Activated CD8-positive, alpha-beta T cell treated with anti-CD3 and anti-CD28 coated beads for 36 hours (primary cell): ENCODE measurements at regions not wholly inside any gene's neighbourhood (a gene's known extent, or its start where the extent isn't known, plus 50 kb on each side); places are given as distances from the start of the nearest gene placed in this dataset.

ENCODE experiments used
- ATAC-seq: fragments of 200-7000 bp; cut with Tn5 transposase; one replicate; pipeline ENCODE4 v1.10.0; 2021; ENCODE audit warnings: mild to moderate bottlenecking, moderate library complexity
- CTCF ChIA-PET: fragments of 350-600 bp; sonication (Branson Sonifier 250); formaldehyde crosslinking; loops from one replicate; lab custom pipeline; 2021; ENCODE audit warnings: antibody characterized with exemption; lab: Charles Lee
- POLR2A ChIA-PET: fragments of 350-600 bp; sonication (Branson Sonifier 250); formaldehyde crosslinking; loops from one replicate; lab custom pipeline; 2021; ENCODE audit warnings: antibody characterized with exemption; lab: Charles Lee
- DNase-seq: peaks from one replicate; pipeline ENCODE4 v3.0.0-alpha.2; 2020
- H3K27ac Mint-ChIP-seq: one replicate; pipeline ENCODE4 v1.8.0; 2021; ENCODE audit warnings: mild to moderate bottlenecking, mixed read lengths
- H3K27me3 Mint-ChIP-seq: one replicate; pipeline ENCODE4 v1.8.0; 2021; ENCODE audit warnings: mixed read lengths
- H3K36me3 Mint-ChIP-seq: one replicate; pipeline ENCODE4 v1.8.0; 2021; ENCODE audit warnings: low read depth, mixed read lengths
- H3K4me1 Mint-ChIP-seq: one replicate; pipeline ENCODE4 v1.8.0; 2021; ENCODE audit warnings: low read depth, mixed read lengths
- H3K4me3 Mint-ChIP-seq: one replicate; pipeline ENCODE4 v1.8.0; 2021; ENCODE audit warnings: mild to moderate bottlenecking, moderate library complexity, mixed read lengths
- H3K9me3 Mint-ChIP-seq: one replicate; pipeline ENCODE4 v1.8.0; 2021; ENCODE audit warnings: mixed read lengths
- intact Hi-C: fragments of 100-400 bp; cut with micrococcal nuclease; formaldehyde crosslinking; loops from one replicate; pipeline ENCODE4 v1.10.0; 2022
- TF ChIP-seq, protein P1 (sequence below): fragments of 200-600 bp; IDR thresholded peaks from one replicate; pipeline ENCODE4 v1.8.0; 2022; ENCODE audit warnings: antibody characterized with exemption, mild to moderate bottlenecking

DNA sequence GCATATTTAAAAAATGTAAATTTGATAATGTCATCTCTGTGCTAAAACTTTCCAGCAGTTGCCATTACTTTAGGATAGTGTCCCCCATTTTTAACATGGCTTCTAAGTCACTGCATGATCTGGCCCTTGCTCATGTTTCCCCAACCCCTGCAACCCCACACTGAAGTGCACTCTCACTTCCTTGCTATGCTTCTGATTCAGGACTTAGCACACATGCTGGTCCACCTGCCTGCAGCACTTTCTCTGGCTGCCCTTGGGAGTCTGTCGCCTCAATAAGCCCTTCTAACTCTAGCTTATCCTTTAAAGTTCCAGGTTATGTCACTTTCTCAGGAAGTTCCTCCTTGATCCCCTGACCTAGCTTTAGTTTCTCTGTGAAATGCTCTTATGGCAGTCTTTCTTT is 241.0 kb downstream of the POSTN start:
- H3K4me1 Mint-ChIP-seq = no peaks in the 10 kb centered on the region
- POLR2A ChIA-PET = no interaction called here
- no peaks in the 10 kb centered on the region for H3K9me3 Mint-ChIP-seq
- no peak overlapping the region for H3K4me3 Mint-ChIP-seq
- CTCF ChIA-PET = no interaction called here
- intact Hi-C loops = no loop called here
- no peak overlapping the region for H3K27ac Mint-ChIP-seq
- DNase-seq = no peak
- no peak for ATAC-seq
- TF ChIP-seq, protein P1, sequence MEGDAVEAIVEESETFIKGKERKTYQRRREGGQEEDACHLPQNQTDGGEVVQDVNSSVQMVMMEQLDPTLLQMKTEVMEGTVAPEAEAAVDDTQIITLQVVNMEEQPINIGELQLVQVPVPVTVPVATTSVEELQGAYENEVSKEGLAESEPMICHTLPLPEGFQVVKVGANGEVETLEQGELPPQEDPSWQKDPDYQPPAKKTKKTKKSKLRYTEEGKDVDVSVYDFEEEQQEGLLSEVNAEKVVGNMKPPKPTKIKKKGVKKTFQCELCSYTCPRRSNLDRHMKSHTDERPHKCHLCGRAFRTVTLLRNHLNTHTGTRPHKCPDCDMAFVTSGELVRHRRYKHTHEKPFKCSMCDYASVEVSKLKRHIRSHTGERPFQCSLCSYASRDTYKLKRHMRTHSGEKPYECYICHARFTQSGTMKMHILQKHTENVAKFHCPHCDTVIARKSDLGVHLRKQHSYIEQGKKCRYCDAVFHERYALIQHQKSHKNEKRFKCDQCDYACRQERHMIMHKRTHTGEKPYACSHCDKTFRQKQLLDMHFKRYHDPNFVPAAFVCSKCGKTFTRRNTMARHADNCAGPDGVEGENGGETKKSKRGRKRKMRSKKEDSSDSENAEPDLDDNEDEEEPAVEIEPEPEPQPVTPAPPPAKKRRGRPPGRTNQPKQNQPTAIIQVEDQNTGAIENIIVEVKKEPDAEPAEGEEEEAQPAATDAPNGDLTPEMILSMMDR = no peak
- no peaks in the 10 kb centered on the region for H3K36me3 Mint-ChIP-seq
- H3K27me3 Mint-ChIP-seq = no peaks in the 10 kb centered on the region

GRCh38 chr13:37353911-37354310 is 244.7 kb downstream of the POSTN start:
- Mint-ChIP-seq H3K4me1 (no peaks in the 10 kb centered on the region), H3K9me3 (peaks cover 2% of the 10 kb centered on the region), H3K27ac (no peak overlapping the region), H3K36me3 (no peaks in the 10 kb centered on the region), H3K27me3 (no peaks in the 10 kb centered on the region), H3K4me3 (no peak overlapping the region)
- TF ChIP-seq, protein P1 = no peak
- intact Hi-C loops = no loop called here
- ATAC-seq (no peak), DNase-seq (no peak)
- ChIA-PET CTCF (no interaction called here), POLR2A (no interaction called here)

- H3K36me3 Mint-ChIP-seq = no peaks in the 10 kb centered on the region
- no peaks in the 10 kb centered on the region for H3K27me3 Mint-ChIP-seq
- no peak overlapping the region for H3K27ac Mint-ChIP-seq
- H3K4me3 Mint-ChIP-seq = no peak overlapping the region
- peaks cover 2% of the 10 kb centered on the region for H3K9me3 Mint-ChIP-seq
- intact Hi-C loops = no loop called here
- TF ChIP-seq, protein P1 = no peak
- POLR2A ChIA-PET = no interaction called here
- no peak for ATAC-seq
- no peak for DNase-seq
- CTCF ChIA-PET = no interaction called here
- no peaks in the 10 kb centered on the region for H3K4me1 Mint-ChIP-seq
Observed at GRCh38 chr13:37351211-37351610, 245.7 kb upstream of the CSNK1A1L start.

- intact Hi-C loops = no loop called here
- H3K27ac Mint-ChIP-seq = no peak overlapping the region
- POLR2A ChIA-PET = no interaction called here
- no peaks in the 10 kb centered on the region for H3K4me1 Mint-ChIP-seq
- H3K27me3 Mint-ChIP-seq = no peaks in the 10 kb centered on the region
- CTCF ChIA-PET = no interaction called here
- no peak for ATAC-seq
- H3K9me3 Mint-ChIP-seq = peaks cover 2% of the 10 kb centered on the region
- no peaks in the 10 kb centered on the region for H3K36me3 Mint-ChIP-seq
- TF ChIP-seq, protein P1 = no peak
- no peak overlapping the region for H3K4me3 Mint-ChIP-seq
- no peak for DNase-seq
Observed at GRCh38 chr13:37349916-37350315, 244.5 kb upstream of the CSNK1A1L start.

DNA sequence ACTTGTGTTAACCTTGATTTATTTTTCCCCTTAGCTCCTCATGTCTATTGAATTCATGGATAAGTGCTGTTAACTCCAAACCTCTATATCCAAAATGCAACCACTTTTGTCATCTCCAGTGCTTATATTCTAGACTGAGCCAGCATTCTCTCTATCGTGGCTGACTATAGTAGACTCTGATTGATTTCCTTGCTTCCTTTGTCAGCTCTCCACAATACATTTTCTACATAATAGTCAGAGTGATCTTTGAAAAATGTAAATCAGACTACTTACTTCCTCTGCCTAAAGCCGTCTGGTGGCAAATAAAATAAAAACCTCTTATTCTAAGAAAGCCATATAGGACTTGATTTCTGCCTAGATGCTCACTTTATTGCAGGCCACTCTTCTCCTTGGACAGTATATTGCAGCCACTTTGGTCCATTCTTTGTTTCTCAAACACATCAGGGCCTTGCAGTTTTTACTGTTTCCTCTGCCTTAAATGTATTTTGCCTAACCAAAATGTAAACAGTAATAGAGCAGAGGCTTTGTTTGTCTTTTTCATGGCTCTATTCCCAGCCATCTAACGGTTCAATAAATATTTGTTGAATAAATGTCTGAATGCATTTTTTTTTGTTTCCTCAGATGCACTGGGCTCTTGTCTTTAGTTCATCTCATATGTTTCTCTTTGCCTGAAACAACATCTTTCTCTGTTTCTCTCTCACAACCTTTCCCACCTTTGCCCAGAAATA is 243.6 kb upstream of the CSNK1A1L start:
- Mint-ChIP-seq H3K27ac (no peak overlapping the region), H3K9me3 (peaks cover 2% of the 10 kb centered on the region), H3K27me3 (no peaks in the 10 kb centered on the region), H3K4me3 (no peak overlapping the region), H3K4me1 (no peaks in the 10 kb centered on the region), H3K36me3 (no peaks in the 10 kb centered on the region)
- ChIA-PET CTCF (no interaction called here), POLR2A (no interaction called here)
- no peak for DNase-seq
- ATAC-seq = no peak
- intact Hi-C loops = no loop called here
- TF ChIP-seq, protein P1 = no peak
